Loucy (cell line): ENCODE measurements at regions not wholly inside any gene's neighbourhood (a gene's known extent, or its start where the extent isn't known, plus 50 kb on each side); places are given as distances from the start of the nearest gene placed in this dataset.

ENCODE experiments used
- CTCF ChIP-seq: fragments of 200-600 bp; sonication (generic); conservative IDR thresholded peaks from 2 replicates; pipeline ENCODE4 v1.5.1; 2014; ENCODE audit warnings: mild to moderate bottlenecking, antibody characterized with exemption, low read length
- EZH2phosphoT487 ChIP-seq: fragments of 200-600 bp; IDR thresholded peaks from 2 replicates; pipeline ENCODE4 v1.6.1; 2018; ENCODE audit warnings: antibody characterized with exemption, mild to moderate bottlenecking, moderate library complexity, borderline replicate concordance

DNA sequence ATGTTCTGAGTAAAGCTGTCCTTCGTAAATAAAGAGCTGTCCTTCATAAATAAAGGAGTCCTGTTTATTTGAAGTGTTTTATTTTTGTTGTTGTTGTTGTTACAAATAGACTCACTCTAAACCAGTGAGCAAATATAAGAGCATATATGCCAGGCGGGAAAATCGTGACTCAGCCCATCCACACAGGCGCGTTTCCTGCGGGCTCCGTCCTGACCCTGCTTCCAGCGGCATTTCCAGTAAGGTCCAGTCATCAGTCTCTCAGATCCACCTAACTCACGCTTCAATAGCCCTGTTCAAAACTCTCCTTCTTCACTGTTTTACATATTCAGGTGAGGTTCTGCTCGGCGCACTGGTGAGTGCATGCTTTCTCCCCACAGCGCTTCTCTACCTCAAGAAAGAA, 277.2 kb upstream of the ADARB2 start:
- TF ChIP-seq CTCF (no peak), EZH2phosphoT487 (no peak)
